PC-9 (cell line): ENCODE measurements at regions not wholly inside any gene's neighbourhood (a gene's known extent, or its start where the extent isn't known, plus 50 kb on each side); places are given as distances from the start of the nearest gene placed in this dataset.

ENCODE experiments used
- CTCF ChIP-seq: fragments of 200-600 bp; sonication (generic); conservative IDR thresholded peaks from 2 replicates; pipeline ENCODE4 v1.6.1; 2017; ENCODE audit warnings: mixed run types, antibody characterized with exemption, mild to moderate bottlenecking, moderate library complexity
- EZH2 ChIP-seq: fragments of 200-600 bp; sonication (generic); IDR thresholded peaks from 2 replicates; pipeline ENCODE4 v1.8.0; 2017; ENCODE audit warnings: antibody characterized with exemption, low read depth

- TF ChIP-seq CTCF (no peak), EZH2 (no peak)
Measured at GRCh38 chr2:8278709-8279354, 403.0 kb upstream of the ID2 start.
